ENCODE measurements at regions not wholly inside any gene's neighbourhood (a gene's known extent, or its start where the extent isn't known, plus 50 kb on each side); places are given as distances from the start of the nearest gene placed in this dataset.
"Not testable (repeated sequence)": the region's sequence is repeated elsewhere in the genome, so short reads cannot be mapped to it uniquely, and the experiment has no call there.

DNA sequence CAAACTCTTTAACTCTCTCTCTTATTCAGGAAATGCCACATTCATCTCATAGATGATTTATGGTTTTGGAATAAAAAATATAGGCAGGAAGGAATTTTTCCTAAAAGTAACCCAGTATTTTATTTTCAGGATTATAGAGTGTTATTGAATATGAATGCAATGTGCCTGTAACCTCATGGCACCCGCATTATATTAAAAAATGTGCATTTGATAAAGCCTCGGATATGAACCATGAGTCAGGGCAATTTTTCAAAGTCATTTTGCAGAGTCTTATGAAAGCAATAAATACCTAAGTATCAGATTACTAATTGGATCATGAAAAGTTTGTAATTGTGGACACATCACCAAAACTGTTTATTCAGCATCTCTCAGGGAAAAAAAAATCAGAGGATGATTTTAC lies 573.8 kb downstream of the TSN start:
- H3K9me3 Mint-ChIP-seq (ENCODE audit: unreplicated experiment), result peaks cover 2% of the 10 kb centered on the region
- TF ChIP-seq, protein P1, sequence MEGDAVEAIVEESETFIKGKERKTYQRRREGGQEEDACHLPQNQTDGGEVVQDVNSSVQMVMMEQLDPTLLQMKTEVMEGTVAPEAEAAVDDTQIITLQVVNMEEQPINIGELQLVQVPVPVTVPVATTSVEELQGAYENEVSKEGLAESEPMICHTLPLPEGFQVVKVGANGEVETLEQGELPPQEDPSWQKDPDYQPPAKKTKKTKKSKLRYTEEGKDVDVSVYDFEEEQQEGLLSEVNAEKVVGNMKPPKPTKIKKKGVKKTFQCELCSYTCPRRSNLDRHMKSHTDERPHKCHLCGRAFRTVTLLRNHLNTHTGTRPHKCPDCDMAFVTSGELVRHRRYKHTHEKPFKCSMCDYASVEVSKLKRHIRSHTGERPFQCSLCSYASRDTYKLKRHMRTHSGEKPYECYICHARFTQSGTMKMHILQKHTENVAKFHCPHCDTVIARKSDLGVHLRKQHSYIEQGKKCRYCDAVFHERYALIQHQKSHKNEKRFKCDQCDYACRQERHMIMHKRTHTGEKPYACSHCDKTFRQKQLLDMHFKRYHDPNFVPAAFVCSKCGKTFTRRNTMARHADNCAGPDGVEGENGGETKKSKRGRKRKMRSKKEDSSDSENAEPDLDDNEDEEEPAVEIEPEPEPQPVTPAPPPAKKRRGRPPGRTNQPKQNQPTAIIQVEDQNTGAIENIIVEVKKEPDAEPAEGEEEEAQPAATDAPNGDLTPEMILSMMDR (IDR thresholded peaks at IDR 0.05), result no peak
- H3K4me1 Mint-ChIP-seq (ENCODE audit: unreplicated experiment), result no peaks in the 10 kb centered on the region
- no peak overlapping the region for H3K4me3 Mint-ChIP-seq (ENCODE audit: unreplicated experiment)
- no peak for DNase-seq (ENCODE audit: extremely low spot score, unreplicated experiment)
- no peaks in the 10 kb centered on the region for H3K36me3 Mint-ChIP-seq (ENCODE audit: unreplicated experiment)
- H3K27ac Mint-ChIP-seq (ENCODE audit: unreplicated experiment), result no peak overlapping the region
- no peaks in the 10 kb centered on the region for H3K27me3 Mint-ChIP-seq (ENCODE audit: unreplicated experiment)

DNA sequence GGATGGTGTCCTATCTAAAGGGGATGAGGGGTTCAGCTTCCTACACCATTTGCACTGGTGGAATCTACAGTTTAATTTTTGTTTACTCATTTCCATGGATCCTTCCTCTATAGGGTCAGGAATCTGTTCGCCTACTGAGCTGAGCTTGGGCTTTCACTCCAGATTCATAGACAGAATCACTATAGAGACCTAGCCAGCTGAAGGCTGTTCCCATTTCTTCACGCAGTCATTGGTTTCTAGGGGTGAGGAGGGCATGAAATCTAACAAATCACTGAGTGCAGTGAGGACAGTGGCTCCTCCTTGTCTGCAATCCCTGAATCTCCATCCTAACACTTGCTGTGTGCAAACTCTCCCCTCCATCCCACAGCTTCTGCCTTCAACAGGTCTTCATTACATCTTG lies 578.5 kb downstream of the TSN start:
- H3K36me3 Mint-ChIP-seq (ENCODE audit: unreplicated experiment), result no peaks in the 10 kb centered on the region
- no peaks in the 10 kb centered on the region for H3K4me1 Mint-ChIP-seq (ENCODE audit: unreplicated experiment)

DNA sequence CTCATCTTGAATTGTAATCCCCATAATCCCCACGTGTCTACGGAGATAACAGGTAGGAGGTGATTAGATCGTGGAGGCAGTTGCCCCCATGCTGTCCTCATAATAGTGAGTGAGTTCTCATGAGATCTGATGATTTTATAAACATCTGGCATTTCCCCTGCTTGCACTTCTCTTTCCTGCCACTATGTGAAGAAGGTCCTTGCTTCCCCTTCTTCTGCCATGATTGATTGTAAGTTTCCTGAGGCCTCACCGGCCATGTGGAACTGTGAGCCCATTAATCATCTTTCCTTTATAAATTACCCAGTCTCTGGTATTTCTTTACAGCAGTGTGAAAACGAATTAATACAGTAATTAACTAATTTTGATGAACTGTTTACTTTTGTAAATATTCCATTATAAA lies 582.5 kb downstream of the TSN start:
- no peak for DNase-seq (ENCODE audit: extremely low spot score, unreplicated experiment)
- H3K4me3 Mint-ChIP-seq (ENCODE audit: unreplicated experiment), result no peak overlapping the region
- no peaks in the 10 kb centered on the region for H3K4me1 Mint-ChIP-seq (ENCODE audit: unreplicated experiment)
- H3K36me3 Mint-ChIP-seq (ENCODE audit: unreplicated experiment), result no peaks in the 10 kb centered on the region
- H3K27me3 Mint-ChIP-seq (ENCODE audit: unreplicated experiment), result no peaks in the 10 kb centered on the region
- H3K27ac Mint-ChIP-seq (ENCODE audit: unreplicated experiment), result no peak overlapping the region
- TF ChIP-seq, protein P1 (IDR thresholded peaks at IDR 0.05), result no peak
- H3K9me3 Mint-ChIP-seq (ENCODE audit: unreplicated experiment), result peaks cover 10% of the 10 kb centered on the region

More for the DNA sequence above, 578.5 kb downstream of the TSN start:
- TF ChIP-seq, protein P1 (IDR thresholded peaks at IDR 0.05), result no peak
- H3K9me3 Mint-ChIP-seq (ENCODE audit: unreplicated experiment), result peaks cover 6% of the 10 kb centered on the region
- no peak overlapping the region for H3K27ac Mint-ChIP-seq (ENCODE audit: unreplicated experiment)
- no peak overlapping the region for H3K4me3 Mint-ChIP-seq (ENCODE audit: unreplicated experiment)
- H3K27me3 Mint-ChIP-seq (ENCODE audit: unreplicated experiment), result no peaks in the 10 kb centered on the region
- no peak for DNase-seq (ENCODE audit: extremely low spot score, unreplicated experiment)

DNA sequence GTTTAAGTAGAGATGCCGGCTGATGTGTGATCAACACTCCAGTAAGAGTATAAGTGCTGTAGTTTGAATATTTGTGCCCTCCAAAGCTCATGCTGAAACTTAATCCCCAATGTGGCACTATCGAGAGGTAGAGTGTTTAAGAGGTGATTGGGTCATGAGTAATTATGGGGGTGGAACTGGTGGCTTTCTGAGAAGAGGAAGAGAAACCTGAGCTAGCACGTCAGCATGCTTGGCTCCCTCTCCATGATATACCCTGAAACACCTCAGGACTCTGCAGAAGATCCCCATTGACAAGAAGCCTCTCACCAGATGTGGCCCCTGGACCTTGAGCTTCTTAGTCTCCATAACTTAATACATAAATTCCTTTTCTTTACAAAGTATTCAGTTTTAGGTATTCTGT lies 584.8 kb downstream of the TSN start:
- H3K4me1 Mint-ChIP-seq (ENCODE audit: unreplicated experiment), result no peaks in the 10 kb centered on the region
- TF ChIP-seq, protein P1 (IDR thresholded peaks at IDR 0.05), result no peak
- no peak overlapping the region for H3K27ac Mint-ChIP-seq (ENCODE audit: unreplicated experiment)
- H3K27me3 Mint-ChIP-seq (ENCODE audit: unreplicated experiment), result no peaks in the 10 kb centered on the region
- peaks cover 11% of the 10 kb centered on the region for H3K9me3 Mint-ChIP-seq (ENCODE audit: unreplicated experiment)
- H3K36me3 Mint-ChIP-seq (ENCODE audit: unreplicated experiment), result no peaks in the 10 kb centered on the region
- no peak overlapping the region for H3K4me3 Mint-ChIP-seq (ENCODE audit: unreplicated experiment)
- DNase-seq (ENCODE audit: extremely low spot score, unreplicated experiment), result no peak

DNA sequence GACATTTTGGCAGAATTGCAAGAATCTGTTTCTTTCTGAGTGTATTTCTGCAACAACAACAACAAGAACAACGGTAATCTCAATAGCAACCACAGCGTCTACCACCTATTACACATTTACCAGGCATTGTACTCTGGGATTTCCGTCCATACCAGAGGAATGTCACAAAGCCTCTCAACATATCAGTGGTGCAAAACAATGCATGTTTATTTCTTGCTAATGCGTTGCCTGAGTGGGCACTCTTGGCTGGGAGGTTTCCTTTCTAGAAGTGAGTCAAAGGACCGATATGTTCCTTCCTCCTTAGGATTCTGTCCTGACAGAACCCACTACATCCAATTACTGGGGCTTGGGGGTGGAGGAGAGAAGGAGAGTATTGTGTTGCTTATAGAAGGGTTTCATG lies 585.6 kb downstream of the TSN start:
- peaks cover 16% of the 10 kb centered on the region for H3K9me3 Mint-ChIP-seq (ENCODE audit: unreplicated experiment)
- no peaks in the 10 kb centered on the region for H3K4me1 Mint-ChIP-seq (ENCODE audit: unreplicated experiment)
- no peak for DNase-seq (ENCODE audit: extremely low spot score, unreplicated experiment)
- H3K36me3 Mint-ChIP-seq (ENCODE audit: unreplicated experiment), result no peaks in the 10 kb centered on the region
- no peaks in the 10 kb centered on the region for H3K27me3 Mint-ChIP-seq (ENCODE audit: unreplicated experiment)
- H3K4me3 Mint-ChIP-seq (ENCODE audit: unreplicated experiment), result no peak overlapping the region
- TF ChIP-seq, protein P1 (IDR thresholded peaks at IDR 0.05), result no peak
- H3K27ac Mint-ChIP-seq (ENCODE audit: unreplicated experiment), result no peak overlapping the region

DNA sequence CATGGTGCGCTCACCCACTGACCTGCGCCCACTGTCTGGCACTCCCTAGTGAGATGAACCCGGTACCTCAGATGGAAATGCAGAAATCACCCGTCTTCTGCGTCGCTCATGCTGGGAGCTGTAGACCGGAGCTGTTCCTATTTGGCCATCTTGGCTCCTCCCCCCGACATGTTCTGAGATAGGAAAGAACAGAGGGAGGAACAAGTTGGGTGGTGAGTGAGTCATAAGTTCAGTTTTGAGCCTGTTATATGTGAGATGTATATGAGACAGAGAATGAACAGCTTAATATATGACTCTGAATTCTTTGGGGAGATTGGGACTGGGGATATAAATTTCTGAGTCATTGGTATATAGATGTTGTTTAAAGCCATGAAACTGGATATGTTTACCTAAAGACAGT lies 596.7 kb downstream of the TSN start:
- H3K27ac Mint-ChIP-seq (ENCODE audit: unreplicated experiment); H3K4me1 Mint-ChIP-seq (ENCODE audit: unreplicated experiment); DNase-seq (ENCODE audit: extremely low spot score, unreplicated experiment); H3K4me3 Mint-ChIP-seq (ENCODE audit: unreplicated experiment); H3K27me3 Mint-ChIP-seq (ENCODE audit: unreplicated experiment); H3K36me3 Mint-ChIP-seq (ENCODE audit: unreplicated experiment): not testable (repeated sequence)
- H3K9me3 Mint-ChIP-seq (ENCODE audit: unreplicated experiment), result peaks cover 11% of the 10 kb centered on the region

All from osteocyte (in vitro differentiated cells).